Panc1 (cell line): ENCODE measurements at regions not wholly inside any gene's neighbourhood (a gene's known extent, or its start where the extent isn't known, plus 50 kb on each side); places are given as distances from the start of the nearest gene placed in this dataset.

Experiments
- ATAC-seq: fragments of 200-7000 bp; cut with Tn5 transposase; 2 replicates; pipeline ENCODE4 v1.9.1; 2020; ENCODE audit warnings: mild to moderate bottlenecking, moderate library complexity
- BruUV-seq: library from RNA; stranded (reverse); fragments of 400-500 nt; replicated peaks from 2 replicates; lab custom pipeline; 2021; lab: Mats Ljungman, UMichigan
- CTCF ChIA-PET: fragments of 300-600 bp; sonication (Branson Sonifier 250); formaldehyde crosslinking; loops from one replicate; lab custom pipeline; 2022; ENCODE audit warnings: antibody characterized with exemption; lab: Charles Lee
- POLR2A ChIA-PET: fragments of 300-600 bp; sonication (Branson Sonifier 250); formaldehyde crosslinking; loops from one replicate; lab custom pipeline; 2022; ENCODE audit warnings: antibody characterized with exemption; lab: Charles Lee
- DNase-seq: peaks from one replicate; pipeline ENCODE4 v3.0.0-alpha.2; 2010; ENCODE audit warnings: low read depth, low spot score
- H3K27ac ChIP-seq: 2 replicates; pipeline ENCODE4 v1.5.1; 2011; ENCODE audit warnings: mild to moderate bottlenecking, low read length, inconsistent platforms
- H3K27me3 ChIP-seq: fragments of 200-500 bp; sonication (Bioruptor generic); 2 replicates; pipeline ENCODE4 v1.6.0; 2014; ENCODE audit warnings: low read length, inconsistent platforms; ENCODE audit not compliant: control insufficient read depth, insufficient read depth
- H3K36me3 ChIP-seq: fragments of 200-500 bp; sonication (Bioruptor generic); 2 replicates; pipeline ENCODE4 v1.5.1; 2014; ENCODE audit warnings: inconsistent platforms, mild to moderate bottlenecking, low read length, moderate library complexity; ENCODE audit not compliant: control insufficient read depth, insufficient read depth
- H3K4me1 ChIP-seq: 2 replicates; pipeline ENCODE4 v1.5.1; 2011; ENCODE audit warnings: inconsistent platforms, mild to moderate bottlenecking, low read length, moderate library complexity; ENCODE audit not compliant: control insufficient read depth, insufficient read depth
- H3K4me3 ChIP-seq, 2 experiments: 2 replicates each; pipeline ENCODE4 v1.5.1; 2011 to 2012; ENCODE audit warnings: low read depth in 2 of 2, low read length in 2 of 2, mild to moderate bottlenecking in 2 of 2, inconsistent platforms in 1 of 2, moderate library complexity in 1 of 2
- H3K9me3 ChIP-seq: fragments of 200-500 bp; sonication (Bioruptor generic); 2 replicates; pipeline ENCODE4 v1.5.1; 2014; ENCODE audit warnings: low read depth, mild to moderate bottlenecking, inconsistent platforms, low read length, moderate library complexity; ENCODE audit not compliant: control insufficient read depth, insufficient read depth
- POLR2AphosphoS5 ChIP-seq: IDR thresholded peaks from 2 replicates; pipeline ENCODE4 v1.6.1; 2012; ENCODE audit warnings: mild to moderate bottlenecking, low read depth, low read length, moderate library complexity
- REST ChIP-seq, 2 experiments: IDR thresholded peaks; 2 replicates each; pipeline ENCODE4 v1.6.1; 2011 to 2012; ENCODE audit warnings: low read depth in 2 of 2, control low read depth in 1 of 2, low read length in 1 of 2, mild to moderate bottlenecking in 1 of 2, moderate library complexity in 1 of 2; ENCODE audit not compliant: insufficient read depth in 1 of 2
- SIN3A ChIP-seq: IDR thresholded peaks from 2 replicates; pipeline ENCODE4 v1.6.1; 2012; ENCODE audit warnings: low read depth, mild to moderate bottlenecking, low read length, moderate library complexity, borderline replicate concordance; ENCODE audit not compliant: insufficient read depth
- TCF7L2 ChIP-seq: IDR thresholded peaks from 2 replicates; pipeline ENCODE4 v1.6.1; 2011; ENCODE audit warnings: mild to moderate bottlenecking, low read depth, low read length, inconsistent platforms
- in situ Hi-C: cut with HindIII; loops from 2 replicates; pipeline ENCODE4 v1.10.0; 2016; ENCODE audit warnings: low sequenced_read_pairs, low pct_unique_long_range_greater_than_20kb
- intact Hi-C: fragments of 100-400 bp; cut with micrococcal nuclease; formaldehyde crosslinking; loops from one replicate; pipeline ENCODE4 v1.10.0; 2022; ENCODE audit not compliant: unreplicated experiment
- TF ChIP-seq, protein P1 (sequence below): fragments of 450-650 bp; IDR thresholded peaks from 2 replicates; pipeline ENCODE4 v1.5.1; 2017; ENCODE audit warnings: mild to moderate bottlenecking

GRCh38 chr5:142465476-142465875, 140.7 kb upstream of the SPRY4 start:
- no peaks in the 10 kb centered on the region for H3K4me1 ChIP-seq
- ATAC-seq: no peak
- TF ChIP-seq TCF7L2 (no peak), POLR2AphosphoS5 (no peak), REST (IDR thresholded peaks at IDR 0.05; ENCODE audit: insufficient read depth in 1 of 2, low read depth in 2 of 2, low read length in 1 of 2) (no peak), SIN3A (no peak)
- TF ChIP-seq, protein P1, sequence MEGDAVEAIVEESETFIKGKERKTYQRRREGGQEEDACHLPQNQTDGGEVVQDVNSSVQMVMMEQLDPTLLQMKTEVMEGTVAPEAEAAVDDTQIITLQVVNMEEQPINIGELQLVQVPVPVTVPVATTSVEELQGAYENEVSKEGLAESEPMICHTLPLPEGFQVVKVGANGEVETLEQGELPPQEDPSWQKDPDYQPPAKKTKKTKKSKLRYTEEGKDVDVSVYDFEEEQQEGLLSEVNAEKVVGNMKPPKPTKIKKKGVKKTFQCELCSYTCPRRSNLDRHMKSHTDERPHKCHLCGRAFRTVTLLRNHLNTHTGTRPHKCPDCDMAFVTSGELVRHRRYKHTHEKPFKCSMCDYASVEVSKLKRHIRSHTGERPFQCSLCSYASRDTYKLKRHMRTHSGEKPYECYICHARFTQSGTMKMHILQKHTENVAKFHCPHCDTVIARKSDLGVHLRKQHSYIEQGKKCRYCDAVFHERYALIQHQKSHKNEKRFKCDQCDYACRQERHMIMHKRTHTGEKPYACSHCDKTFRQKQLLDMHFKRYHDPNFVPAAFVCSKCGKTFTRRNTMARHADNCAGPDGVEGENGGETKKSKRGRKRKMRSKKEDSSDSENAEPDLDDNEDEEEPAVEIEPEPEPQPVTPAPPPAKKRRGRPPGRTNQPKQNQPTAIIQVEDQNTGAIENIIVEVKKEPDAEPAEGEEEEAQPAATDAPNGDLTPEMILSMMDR: no peak
- H3K27me3 ChIP-seq: no peaks in the 10 kb centered on the region
- no peak overlapping the region for H3K27ac ChIP-seq
- no peak overlapping the region for H3K4me3 ChIP-seq
- H3K9me3 ChIP-seq: no peaks in the 10 kb centered on the region
- in situ Hi-C loops (no loop called here), intact Hi-C loops (no loop called here)
- ChIA-PET CTCF (interaction anchor here (0.6 to 0.7 kb wide), 2 partner anchors 211 to 248 kb away, joined by 3 to 11 read pairs; no protein-coding TSS in a partner anchor), POLR2A (no interaction called here)
- no TSS peak for BruUV-seq
- DNase-seq: no peak
- H3K36me3 ChIP-seq: no peaks in the 10 kb centered on the region

GRCh38 chr5:142463904-142464303, 139.1 kb upstream of the SPRY4 start:
- intact Hi-C loops (no loop called here), in situ Hi-C loops (no loop called here)
- Histone ChIP-seq H3K27me3 (no peaks in the 10 kb centered on the region), H3K36me3 (no peaks in the 10 kb centered on the region), H3K27ac (no peak overlapping the region), H3K4me1 (no peaks in the 10 kb centered on the region), H3K9me3 (no peaks in the 10 kb centered on the region), H3K4me3 (no peak overlapping the region)
- CTCF ChIA-PET: no interaction called here
- POLR2A ChIA-PET: no interaction called here
- TF ChIP-seq REST (IDR thresholded peaks at IDR 0.05; ENCODE audit: insufficient read depth in 1 of 2, low read depth in 2 of 2, low read length in 1 of 2) (no peak), POLR2AphosphoS5 (no peak), SIN3A (no peak), TCF7L2 (no peak)
- TF ChIP-seq, protein P1: no peak
- no TSS peak for BruUV-seq
- DNase-seq (no peak), ATAC-seq (no peak)
